Calu3 (cell line): ENCODE measurements at regions not wholly inside any gene's neighbourhood (a gene's known extent, or its start where the extent isn't known, plus 50 kb on each side); places are given as distances from the start of the nearest gene placed in this dataset.

Experiments used
- BruUV-seq: library from RNA; stranded (reverse); fragments of 400-500 nt; replicated peaks from 2 replicates; lab custom pipeline; 2021; lab: Mats Ljungman, UMichigan
- CTCF ChIA-PET: fragments of 300-600 bp; sonication (Branson Sonifier 250); formaldehyde crosslinking; loops from one replicate; lab custom pipeline; 2022; ENCODE audit warnings: antibody characterized with exemption; lab: Charles Lee
- DNase-seq: peaks from one replicate; pipeline ENCODE4 v3.0.0; 2022
- H3K27ac Mint-ChIP-seq: one replicate; pipeline ENCODE4 v1.8.0; 2022; ENCODE audit warnings: mixed read lengths; ENCODE audit not compliant: unreplicated experiment
- H3K27me3 Mint-ChIP-seq: one replicate; pipeline ENCODE4 v1.8.0; 2022; ENCODE audit warnings: mixed read lengths; ENCODE audit not compliant: unreplicated experiment
- H3K36me3 Mint-ChIP-seq: one replicate; pipeline ENCODE4 v1.8.0; 2022; ENCODE audit warnings: mild to moderate bottlenecking, moderate library complexity, mixed read lengths; ENCODE audit not compliant: insufficient read depth, unreplicated experiment
- H3K4me1 Mint-ChIP-seq: one replicate; pipeline ENCODE4 v1.8.0; 2022; ENCODE audit warnings: mild to moderate bottlenecking, low read depth, mixed read lengths; ENCODE audit not compliant: unreplicated experiment
- H3K4me3 Mint-ChIP-seq: one replicate; pipeline ENCODE4 v1.8.0; 2022; ENCODE audit warnings: mild to moderate bottlenecking, low read depth, moderate library complexity, mixed read lengths; ENCODE audit not compliant: unreplicated experiment
- H3K9me3 Mint-ChIP-seq: one replicate; pipeline ENCODE4 v1.8.0; 2022; ENCODE audit warnings: low read depth, mixed read lengths; ENCODE audit not compliant: unreplicated experiment
- CTCF ChIP-seq: fragments of 200-600 bp; IDR thresholded peaks from one replicate; pipeline ENCODE4 v1.8.0; 2022; ENCODE audit warnings: antibody characterized with exemption; ENCODE audit not compliant: unreplicated experiment
- intact Hi-C: fragments of 100-400 bp; cut with micrococcal nuclease; formaldehyde crosslinking; loops from one replicate; pipeline ENCODE4 v1.10.0; 2022; ENCODE audit not compliant: unreplicated experiment

DNA sequence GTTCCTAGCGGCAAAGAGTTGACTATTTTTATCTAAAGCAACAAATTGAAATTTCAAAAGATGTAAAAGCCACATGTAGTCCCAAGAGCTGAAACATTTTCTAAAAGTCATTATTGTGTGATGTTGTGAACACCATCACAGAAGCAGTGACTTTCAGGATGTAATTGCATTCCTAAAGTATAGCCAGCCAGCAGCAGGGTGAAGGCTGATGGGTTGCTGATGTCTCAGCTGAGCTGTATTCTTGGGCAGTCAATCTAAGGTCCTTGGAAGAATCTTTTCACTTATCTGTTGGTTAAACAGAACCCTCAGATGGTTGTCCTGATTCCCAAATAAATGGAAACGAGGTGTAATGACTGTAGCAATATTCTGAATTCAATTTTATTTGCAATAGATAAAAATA, 237.4 kb upstream of the WWC1 start:
- BruUV-seq: no TSS peak
- CTCF ChIA-PET: no interaction called here

DNA sequence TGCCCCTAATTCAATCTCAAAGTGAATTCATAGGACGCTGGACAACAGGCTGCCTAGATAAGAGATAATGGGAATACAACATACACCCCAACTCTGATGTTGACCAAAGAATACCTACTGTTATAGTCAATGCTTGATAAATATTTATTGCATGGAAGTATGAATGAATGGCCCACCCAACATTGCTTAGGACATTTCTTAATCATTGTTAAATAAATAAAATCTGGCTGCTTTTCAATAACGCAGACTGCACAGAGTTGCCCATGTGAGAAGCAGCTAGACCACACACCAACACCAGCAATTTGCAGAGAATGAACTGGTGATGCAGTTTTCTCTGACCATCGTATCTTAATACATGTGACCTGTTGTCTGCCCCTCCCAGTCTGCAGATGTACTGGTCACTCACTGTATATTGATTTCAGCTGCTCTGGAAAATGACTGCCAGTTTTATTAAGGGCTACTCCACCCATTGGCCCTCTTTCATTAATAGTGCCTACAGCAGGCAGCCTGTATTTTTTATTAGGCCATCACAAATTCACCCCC, 236.2 kb upstream of the WWC1 start:
- Mint-ChIP-seq H3K4me3 (no peak overlapping the region), H3K27ac (no peak overlapping the region), H3K27me3 (peaks cover 15% of the 10 kb centered on the region), H3K36me3 (no peaks in the 10 kb centered on the region), H3K9me3 (no peaks in the 10 kb centered on the region), H3K4me1 (peaks cover 8% of the 10 kb centered on the region)
- intact Hi-C loops: no loop called here
- CTCF ChIA-PET: interaction anchor here (0.6 kb wide), 1 partner anchor 21 kb away, joined by 4 read pairs; no protein-coding TSS in a partner anchor
- no TSS peak for BruUV-seq
- DNase-seq: no peak
- no peak for TF ChIP-seq CTCF

More for the DNA sequence above, 237.4 kb upstream of the WWC1 start:
- no peaks in the 10 kb centered on the region for H3K9me3 Mint-ChIP-seq
- intact Hi-C loops: no loop called here
- peaks cover 26% of the 10 kb centered on the region for H3K27me3 Mint-ChIP-seq
- no peak for DNase-seq
- H3K27ac Mint-ChIP-seq: no peak overlapping the region
- TF ChIP-seq CTCF: no peak
- H3K4me3 Mint-ChIP-seq: no peak overlapping the region
- H3K36me3 Mint-ChIP-seq: no peaks in the 10 kb centered on the region
- H3K4me1 Mint-ChIP-seq: peaks cover 8% of the 10 kb centered on the region

GRCh38 chr5:168055961-168056360, 235.5 kb upstream of the WWC1 start:
- Mint-ChIP-seq H3K4me1 (peaks cover 8% of the 10 kb centered on the region), H3K4me3 (no peak overlapping the region), H3K27me3 (peaks cover 7% of the 10 kb centered on the region), H3K27ac (no peak overlapping the region), H3K36me3 (no peaks in the 10 kb centered on the region), H3K9me3 (no peaks in the 10 kb centered on the region)
- no peak for TF ChIP-seq CTCF
- DNase-seq: no peak
- CTCF ChIA-PET: interaction anchor here (0.6 kb wide), 1 partner anchor 22 kb away, joined by 4 read pairs; no protein-coding TSS in a partner anchor
- intact Hi-C loops: no loop called here
- BruUV-seq: no TSS peak

DNA sequence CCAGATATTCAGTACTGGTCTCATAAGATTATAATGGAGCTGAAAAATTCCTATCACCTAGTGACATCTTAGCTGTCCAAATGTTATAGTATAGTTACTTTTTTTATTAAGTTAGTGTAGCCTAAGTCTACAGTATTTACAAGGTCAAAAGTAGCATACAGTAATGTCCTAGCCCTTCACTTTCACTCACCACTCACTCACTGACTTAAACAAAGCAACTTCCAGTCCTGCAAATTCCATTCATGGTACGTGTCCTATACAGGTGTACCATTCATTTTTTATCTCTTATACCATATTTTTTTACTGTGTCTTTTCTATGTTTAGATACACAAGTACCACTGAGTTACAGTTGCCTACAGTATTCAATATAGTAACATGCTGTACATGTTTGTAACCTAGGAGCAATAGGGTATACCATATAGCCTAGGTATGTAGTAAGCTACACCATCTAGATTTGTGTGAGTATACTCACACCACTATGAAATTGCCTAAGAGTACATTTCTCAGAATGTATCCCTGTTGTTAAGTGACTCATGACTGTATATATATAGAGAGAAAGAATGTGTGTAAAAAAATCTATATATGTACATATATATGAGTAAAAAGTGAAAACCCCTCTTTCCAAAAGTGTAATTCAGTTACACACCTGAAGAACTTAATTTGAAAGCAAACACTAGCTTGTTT, 234.8 kb upstream of the WWC1 start:
- peaks cover under 1% of the 10 kb centered on the region for H3K27me3 Mint-ChIP-seq
- H3K4me3 Mint-ChIP-seq: no peak overlapping the region
- CTCF ChIA-PET: interaction anchor here (1.4 kb wide), 1 partner anchor 15 kb away, joined by 3 read pairs; no protein-coding TSS in a partner anchor
- H3K9me3 Mint-ChIP-seq: no peaks in the 10 kb centered on the region
- H3K27ac Mint-ChIP-seq: no peak overlapping the region
- TF ChIP-seq CTCF: no peak
- no peak for DNase-seq
- peaks cover 8% of the 10 kb centered on the region for H3K4me1 Mint-ChIP-seq
- BruUV-seq: no TSS peak
- H3K36me3 Mint-ChIP-seq: no peaks in the 10 kb centered on the region
- intact Hi-C loops: no loop called here
